NOMO-1 treated with DMSO at 0.1 percent for 48 hours (cell line): ENCODE measurements at regions not wholly inside any gene's neighbourhood (a gene's known extent, or its start where the extent isn't known, plus 50 kb on each side); places are given as distances from the start of the nearest gene placed in this dataset.
"Not testable (repeated sequence)": the region's sequence is repeated elsewhere in the genome, so short reads cannot be mapped to it uniquely, and the experiment has no call there.

Source experiments
- DNase-seq: peaks from one replicate; lab custom pipeline; 2025; ENCODE audit not compliant: unreplicated experiment; lab: John Stamatoyannopoulos, UW

DNA sequence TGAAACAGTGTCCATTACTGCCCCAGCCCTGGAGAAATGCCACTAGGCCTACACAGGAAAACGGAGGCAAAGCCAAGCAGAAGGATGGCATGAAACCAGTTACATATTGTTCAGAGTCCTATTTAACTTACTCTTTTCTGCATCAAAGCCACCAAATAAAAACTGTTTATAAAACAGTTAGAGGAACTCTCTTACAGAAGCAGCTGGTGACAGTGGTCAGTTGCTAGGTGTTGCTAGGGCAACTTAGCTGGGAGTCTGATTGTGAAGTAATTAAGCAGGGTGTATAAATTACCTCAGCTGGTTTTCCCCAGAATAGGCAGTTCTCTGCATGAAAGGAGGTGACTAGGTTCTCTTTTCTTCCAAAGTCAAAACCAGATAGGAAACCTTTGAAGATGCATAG, 115.6 kb upstream of the ZBED5 start:
- DNase-seq, result peak; percentile 73

DNA sequence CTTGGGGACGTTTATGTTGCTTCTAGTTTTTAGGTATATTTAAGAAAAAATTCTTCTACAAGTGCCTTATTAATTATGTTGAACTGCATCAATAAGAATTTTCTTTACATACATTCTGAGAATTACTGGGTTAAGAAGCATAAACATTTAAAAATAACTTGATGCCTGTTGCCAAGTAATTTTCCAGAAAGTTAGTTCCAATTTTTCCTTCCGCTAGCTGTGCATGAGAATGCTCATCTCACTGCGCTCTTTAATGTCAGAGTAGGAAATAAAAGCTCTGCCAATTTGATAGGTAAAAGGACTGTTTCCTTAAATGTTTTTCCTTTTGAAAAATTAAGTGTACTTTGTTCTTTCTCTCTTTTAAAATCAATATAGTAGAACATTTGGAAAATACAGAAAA, 113.1 kb upstream of the ZBED5 start:
- DNase-seq, result no peak

DNA sequence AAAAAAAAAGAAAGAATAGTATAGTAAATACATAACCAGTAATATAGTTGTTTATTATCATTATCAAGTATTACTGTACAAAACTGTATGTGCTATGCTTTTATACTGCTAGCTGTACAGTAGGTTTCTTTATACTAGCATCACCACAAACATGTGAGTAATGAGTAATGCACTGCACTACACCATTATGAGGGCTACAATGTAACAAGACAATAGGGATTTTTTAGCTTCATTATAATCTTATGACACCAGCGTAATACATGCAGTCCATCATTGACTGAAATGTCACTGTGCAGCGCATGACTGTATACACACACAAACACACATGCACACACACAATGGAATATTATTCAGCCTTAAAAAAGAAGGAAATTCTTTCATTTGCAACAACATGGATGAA, 111.5 kb upstream of the ZBED5 start:
- no peak for DNase-seq

DNA sequence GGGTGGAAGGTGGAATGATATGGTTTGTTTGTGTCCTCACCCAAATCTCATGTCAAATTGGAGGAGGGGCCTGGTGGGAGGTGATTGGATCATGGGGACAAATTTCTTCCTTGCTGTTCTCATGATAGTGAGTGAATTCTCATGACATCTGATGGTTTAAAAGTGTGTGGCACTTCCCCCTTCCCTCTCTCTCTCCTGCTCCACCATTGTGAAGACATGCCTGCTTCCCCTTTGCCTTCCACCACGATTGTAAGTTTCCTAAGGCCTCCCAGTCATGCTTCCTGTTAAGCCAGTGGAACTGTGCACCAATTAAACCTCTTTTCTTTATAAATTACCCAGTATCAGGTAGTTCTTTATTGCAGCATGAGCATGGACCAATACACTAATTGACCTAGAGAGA, 99.0 kb upstream of the ZBED5 start:
- not testable (repeated sequence) for DNase-seq

DNA sequence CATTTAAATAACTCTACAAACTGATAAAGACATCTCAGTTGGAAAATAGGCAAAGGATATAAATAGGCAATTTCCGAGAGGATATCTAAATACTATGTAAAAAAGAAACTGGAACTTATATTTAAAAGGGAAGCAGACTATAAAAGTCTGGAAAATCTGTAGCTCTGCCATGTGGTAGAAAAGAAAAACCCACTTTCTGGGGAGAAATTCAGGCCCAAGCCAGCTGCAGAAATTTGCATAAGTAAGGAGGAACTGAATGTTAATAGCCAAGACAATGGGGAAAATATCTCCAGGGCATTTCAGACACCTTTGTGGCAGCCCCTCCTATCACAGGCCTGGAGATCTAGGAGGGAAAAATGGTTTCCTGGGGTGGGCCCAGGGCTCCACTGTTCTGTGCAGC, 97.8 kb upstream of the ZBED5 start:
- DNase-seq, result no peak

DNA sequence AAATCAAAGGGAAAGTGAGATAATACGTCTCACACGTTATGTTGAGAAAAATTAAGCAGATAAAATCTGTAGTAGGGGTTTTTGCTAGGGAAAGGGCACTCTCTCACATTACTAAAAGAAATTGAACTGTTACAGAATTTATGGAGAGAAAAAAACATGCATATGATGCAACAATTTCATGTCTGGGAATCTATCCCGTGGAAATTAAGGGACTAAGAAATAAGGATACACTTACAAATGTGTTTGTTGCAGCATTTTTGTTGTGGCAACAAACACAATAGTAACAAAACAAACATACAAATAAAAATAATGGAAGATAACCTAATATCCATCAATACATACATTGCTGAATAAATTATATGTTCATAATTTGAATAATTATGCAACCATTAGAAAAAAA, 96.3 kb upstream of the ZBED5 start:
- DNase-seq, result no peak

DNA sequence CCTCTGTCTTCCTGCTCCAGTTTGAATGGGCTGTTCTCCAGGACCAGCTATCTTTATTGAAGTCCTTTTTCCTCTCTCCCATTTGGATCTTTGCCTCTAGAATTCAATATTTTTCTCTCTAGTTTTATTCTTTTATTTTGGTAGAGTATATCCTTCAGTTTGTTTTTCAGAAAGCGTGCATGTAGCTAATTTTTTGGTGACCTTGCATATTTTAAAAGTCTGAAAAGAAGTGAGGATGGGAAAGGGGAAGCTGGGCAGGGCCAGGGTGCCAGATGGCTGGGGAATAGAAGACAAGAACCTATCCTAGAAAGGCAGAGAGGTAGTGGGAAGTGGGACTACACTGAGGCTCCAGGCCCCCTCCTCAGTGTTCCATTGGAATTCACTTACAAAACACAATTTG, 95.0 kb upstream of the ZBED5 start:
- no peak for DNase-seq

DNA sequence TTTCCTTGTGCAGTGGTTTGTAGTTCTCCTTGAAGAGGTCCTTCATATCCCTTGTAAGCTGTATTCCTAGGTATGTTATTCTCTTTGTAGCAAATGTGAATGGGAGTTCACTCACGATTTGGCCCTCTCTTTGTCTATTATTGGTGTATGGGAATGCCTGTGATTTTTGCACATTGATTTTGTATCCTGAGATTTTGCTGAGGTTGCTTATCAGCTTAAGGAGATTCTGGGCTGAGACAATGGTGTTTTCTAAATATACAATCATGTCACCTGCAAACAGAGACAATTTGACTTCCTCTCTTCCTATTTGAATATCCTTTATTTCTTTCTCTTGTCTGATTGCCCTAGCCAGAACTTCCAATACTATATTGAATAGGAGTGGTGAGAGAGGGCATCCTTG, 90.1 kb upstream of the ZBED5 start:
- DNase-seq, result not testable (repeated sequence)

DNA sequence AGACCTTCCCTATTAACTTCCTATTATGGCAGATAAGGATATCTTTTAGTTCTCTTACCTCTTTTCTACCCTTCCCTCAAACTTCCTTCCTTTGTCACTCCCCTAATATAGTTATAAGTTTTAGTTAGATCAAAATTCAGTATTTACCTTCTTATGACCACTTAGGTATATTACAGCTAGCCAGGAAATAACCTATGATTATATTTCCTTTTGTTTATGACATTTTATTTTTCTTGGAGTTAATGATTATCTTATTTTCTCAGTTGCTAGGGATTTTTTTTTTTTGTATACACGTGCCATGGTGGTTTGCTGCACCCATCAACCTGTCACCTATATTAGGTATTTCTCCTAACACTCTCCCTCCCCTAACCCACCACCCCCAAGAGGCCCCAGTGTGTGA, 88.2 kb upstream of the ZBED5 start:
- no peak for DNase-seq

DNA sequence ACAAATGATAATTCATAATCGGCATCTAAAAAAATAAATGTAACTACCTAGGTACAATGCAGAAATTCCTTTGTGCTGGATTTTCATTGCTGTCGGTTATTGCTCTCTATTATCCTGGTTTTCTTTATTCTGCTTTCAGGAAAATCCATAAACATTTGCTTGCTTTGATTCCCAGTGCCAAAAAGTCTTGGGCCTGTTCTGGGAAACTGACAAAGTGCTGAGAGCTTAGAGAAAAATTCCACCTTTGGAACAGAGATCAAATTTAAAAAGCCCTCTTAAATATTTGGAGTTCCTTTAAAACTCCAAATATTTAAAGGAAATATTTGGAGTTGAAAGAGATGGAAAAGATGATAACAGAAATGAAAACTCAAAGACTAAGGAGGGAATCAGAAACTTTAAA, 87.3 kb upstream of the ZBED5 start:
- no peak for DNase-seq

DNA sequence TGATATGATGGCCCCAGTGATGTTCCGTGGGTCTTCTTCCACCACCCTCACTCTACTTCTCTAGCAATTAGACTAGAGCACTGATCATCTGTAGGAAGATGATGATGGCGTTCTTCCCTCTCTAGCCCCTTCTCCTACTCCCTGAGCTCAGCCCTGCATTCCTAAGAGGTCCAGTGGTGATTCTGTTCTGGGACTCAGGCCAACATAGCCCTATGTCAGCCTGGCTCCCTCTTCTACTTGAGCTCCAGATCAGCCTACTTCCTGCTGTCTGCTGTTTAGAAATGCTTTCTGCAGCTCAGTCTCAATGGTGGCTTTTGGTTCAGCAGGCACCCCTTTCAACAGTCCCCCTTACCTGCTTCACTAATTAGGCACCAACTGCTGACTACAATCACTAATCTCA, 86.1 kb upstream of the ZBED5 start:
- DNase-seq, result no peak

DNA sequence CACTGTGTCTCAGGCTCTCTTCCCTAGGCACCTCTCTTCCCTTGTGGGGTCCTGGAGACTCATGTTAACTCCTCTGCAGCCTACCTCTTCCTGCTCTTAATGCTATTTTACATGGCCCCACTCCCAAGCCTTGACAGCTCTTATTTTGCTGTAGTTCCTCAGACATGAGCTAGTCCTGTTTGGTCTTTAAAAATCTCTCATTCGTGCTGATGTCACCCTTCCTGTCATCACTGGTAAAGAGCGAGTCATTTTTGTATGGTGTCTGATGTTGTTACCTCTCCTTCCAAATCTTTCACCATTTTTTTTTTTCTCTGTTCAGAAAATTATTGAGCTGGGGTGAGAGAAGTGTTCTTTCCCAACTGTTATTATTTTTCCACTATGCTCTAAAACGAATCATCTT, 84.8 kb upstream of the ZBED5 start:
- DNase-seq, result no peak

DNA sequence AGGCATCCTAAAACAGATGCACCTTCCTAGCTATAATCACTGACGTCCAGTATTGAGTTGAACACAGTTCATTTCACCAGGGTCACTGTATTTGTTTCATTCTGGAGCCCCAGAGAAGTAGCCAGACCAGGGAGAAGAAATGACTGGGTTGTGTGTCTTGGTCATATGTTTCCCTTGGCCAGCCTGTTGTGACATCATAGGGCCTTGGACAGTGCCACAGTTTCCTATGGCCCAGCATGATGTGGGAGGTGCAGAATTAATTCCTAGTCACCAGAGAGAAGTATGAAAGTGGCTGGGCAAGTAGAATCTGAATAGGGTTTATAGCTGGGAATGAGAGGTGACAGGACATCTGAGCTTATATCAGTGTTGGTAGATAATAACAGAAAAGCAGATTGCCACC, 84.0 kb upstream of the ZBED5 start:
- no peak for DNase-seq

DNA sequence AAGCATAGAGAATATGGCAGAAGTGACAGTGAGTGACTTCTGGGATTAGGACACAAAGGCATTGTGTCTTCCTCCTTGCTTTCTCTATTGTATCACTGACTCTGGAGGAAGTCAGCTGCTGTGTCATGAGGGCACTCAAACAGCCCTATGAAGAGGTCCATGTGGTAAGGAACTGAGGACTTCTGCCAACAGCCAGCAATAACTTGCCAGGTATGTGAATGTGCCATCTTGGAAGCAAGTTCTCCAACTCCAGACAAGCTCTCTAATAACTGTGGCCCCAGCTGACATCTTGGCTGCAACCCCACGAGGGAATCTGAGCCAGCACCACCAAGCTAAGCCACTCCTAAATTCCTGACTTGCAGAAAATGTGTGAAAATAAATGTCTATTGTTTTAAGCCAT, 83.6 kb upstream of the ZBED5 start:
- no peak for DNase-seq

DNA sequence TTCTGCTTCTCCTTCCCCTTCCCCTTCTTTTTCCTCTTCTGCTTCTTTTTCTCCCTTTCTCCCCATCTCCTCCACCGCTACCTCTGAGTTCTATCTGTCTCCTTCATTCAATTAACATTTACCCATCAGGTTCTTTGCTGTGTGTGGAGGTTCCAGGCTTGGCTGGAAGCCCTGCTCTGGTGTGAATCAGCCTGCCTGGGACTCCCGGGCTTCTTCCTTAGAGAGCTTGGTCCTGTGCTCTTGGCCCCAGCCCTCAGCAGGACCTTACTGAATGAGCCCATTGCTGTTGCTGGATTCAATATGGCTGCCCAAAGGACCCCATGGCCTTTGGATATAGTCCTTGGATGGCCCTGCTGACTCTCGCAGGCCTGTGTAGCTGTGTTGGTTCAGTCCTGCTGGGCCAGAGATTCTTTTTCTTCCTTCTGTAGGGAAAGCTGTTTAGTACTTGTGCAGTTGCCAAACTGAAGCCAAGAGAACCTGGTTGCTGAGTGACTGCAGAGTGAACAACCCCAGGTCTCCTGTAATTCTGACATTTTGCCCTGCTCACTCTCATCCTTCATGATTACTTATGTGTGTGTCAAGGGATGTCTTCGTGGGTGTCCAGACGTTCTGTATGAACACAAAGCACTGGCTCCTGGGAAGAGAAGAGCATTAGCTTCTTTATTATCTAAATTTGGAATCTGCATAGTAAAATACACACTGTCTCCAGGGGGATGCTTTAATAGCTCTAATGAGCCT, 81.0 kb upstream of the ZBED5 start:
- DNase-seq, result no peak

DNA sequence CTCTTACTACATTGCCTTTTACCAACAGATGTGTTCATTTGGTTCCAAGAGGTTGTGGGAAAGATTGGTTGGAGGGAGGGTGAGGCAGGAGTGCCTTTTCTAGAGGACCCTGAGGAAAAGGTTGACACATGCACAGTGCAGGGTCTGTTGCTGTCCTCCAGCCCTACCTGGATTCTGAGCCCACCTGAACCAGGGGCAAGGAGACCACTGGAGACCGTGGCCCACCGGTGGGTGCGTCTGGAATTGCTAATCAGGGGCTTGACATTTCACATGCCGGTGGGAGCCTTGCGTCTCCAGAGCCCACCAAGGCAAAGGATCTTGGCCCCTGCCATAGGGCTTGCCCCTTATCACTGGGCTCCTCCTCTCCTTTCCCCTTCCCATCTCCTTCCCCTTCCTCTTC, 80.4 kb upstream of the ZBED5 start:
- no peak for DNase-seq

DNA sequence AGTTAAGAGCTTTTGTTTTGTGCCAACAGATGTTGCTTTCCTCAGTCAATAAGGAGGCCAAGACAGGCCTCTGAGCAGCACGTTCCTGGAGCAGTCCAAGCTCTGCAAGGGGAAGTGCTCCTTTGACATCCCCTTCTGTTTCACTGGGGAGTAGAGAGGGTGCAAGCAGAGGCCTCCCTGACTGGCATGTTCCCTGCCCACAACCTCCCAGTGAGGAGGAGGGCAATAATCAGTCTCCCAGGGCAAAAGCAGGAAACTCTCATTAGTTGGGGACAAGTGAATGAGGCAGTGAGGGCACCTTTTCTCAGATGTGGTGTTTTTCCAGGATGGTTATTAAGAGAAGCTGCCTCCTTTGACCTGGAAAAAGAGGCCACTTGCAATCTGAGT, 79.5 kb upstream of the ZBED5 start:
- DNase-seq, result peak; percentile 3

DNA sequence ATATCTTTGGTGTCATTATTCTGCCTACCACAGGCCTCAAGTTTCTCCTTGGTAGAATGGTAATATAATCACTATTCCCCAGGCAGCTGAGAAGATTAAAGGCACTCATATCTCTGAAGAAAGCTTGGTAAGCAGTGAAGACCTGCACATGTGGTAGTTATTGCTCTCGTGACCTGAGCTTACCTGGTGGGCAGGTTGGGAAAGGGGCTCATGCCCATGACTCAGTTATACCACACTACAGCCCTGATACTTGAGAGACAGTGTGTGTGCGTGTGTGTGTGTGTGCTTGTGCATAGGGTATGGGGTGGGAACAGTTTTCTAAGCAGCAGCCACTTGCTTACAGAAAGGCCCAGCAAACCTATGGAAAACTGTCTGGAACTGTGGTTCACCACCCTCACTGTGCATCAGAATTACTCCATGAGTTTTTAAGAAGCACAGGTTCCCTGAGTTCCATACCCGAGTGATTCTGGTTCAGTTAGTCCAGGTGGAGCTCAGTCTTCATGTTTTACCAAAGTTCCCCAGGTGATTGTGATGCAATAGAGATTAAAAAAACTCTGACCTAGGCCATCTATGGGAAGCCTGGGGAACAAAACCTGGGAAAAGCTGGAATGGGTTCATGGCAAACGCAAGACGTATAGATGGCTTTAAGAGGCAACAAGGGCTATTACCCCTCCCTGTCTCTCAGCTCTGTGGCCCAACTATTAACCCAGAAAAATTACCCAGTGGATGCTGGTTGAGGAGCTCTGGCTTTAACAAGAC, 79.0 kb upstream of the ZBED5 start:
- no peak for DNase-seq

DNA sequence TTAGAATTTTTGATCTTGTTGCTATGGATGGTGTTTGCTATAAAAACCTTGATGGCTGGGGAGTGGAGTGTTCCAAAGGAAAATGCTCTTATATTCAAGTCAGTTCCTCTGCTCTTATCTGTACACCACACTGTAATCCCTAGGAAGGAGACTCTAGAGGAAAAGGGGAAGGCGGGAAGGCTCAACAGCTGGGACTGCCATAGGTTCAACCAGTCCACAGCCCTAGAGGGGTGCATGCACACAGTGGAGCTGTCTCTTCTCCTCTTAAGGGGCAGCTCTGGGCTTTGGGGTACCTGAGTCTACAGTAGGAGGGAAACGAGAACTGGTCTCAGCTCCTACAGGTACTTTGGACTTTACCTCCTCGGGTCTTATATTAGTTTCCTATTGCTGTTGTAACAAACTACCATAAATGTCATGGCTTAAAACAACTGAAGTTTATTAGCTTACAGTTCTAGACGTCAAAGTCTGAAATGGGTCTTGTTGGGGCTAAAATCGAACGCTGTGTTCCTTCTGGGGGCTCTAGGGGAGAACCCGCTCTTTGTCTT, 77.2 kb upstream of the ZBED5 start:
- no peak for DNase-seq

DNA sequence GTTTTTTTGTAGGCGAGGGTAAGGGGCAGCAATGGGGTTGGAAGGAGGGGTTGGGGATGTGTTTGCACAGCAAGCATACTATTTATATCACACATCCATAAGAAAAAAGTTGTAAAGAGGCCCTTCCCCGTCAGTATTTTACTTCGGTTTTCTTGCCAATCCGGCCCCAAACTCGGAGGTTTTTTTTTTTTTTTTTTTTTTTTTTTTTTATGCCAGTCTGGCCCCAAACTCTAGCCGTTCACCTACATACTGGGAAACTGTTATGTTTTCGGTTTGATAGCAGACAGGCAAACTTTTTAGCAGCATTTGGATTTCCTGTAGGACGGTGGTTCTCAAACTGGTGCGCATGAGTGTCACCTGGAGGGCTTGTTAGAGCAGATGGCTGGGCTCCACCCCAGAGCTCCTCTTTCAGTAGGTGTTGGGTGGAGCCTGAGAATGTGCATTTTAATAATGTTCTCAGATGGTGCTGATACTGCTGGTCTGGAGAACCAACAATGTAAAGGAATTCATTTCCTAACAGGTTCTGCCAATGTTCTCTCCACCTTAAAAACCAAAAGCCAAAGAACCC, 76.5 kb upstream of the ZBED5 start:
- DNase-seq, result no peak

DNA sequence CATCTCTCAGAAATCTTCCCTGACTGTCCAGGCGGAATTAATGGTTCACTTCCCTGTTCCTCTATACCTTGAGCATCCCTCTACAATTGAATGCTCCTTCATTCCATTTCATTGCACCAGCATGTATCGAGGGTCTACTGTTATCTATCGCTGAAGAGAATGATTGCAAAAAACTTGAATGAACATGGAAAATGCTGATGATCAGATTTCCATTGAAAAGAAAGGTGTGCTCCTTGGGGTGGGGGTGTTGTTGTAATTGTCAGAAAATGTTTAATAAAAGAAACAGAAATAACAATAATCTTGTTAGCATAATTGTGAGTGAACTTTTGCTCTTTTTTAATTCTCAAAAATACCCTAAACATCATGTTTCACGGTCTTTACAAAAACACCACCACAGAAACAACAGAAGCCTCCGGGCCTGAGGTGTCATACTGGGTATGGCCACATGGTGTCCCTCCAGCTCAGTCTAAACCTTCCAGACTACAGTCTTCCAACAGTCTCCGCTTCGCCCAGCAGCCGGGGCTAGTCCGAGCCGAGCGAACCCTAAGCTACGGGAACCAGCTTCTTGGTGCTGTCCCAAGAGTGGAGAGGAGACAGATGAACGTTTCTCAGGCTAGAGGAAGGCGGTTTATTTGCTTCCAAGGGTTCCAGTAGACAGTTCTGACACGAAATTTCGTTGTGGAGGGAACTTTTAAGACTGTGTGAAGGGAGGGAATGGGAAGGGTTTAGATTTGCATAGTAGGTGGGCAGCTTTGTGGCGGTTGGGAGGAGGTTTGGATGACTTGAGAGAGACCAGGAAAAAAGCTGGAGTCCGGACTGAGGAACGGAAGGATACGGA, 75.8 kb upstream of the ZBED5 start:
- DNase-seq, result peak; percentile 93
